Heart left ventricle (tissue), 16 donors: ENCODE measurements at regions not wholly inside any gene's neighbourhood (a gene's known extent, or its start where the extent isn't known, plus 50 kb on each side); places are given as distances from the start of the nearest gene placed in this dataset.

ENCODE experiments used
- ATAC-seq, 4 donors: fragments of 200-7000 bp; cut with Tn5 transposase; one replicate each; pipeline ENCODE4 v1.9.1; 2020 to 2022; ENCODE audit warnings: moderate library complexity in 4 of 4, mild to moderate bottlenecking in 3 of 4, moderate number of reproducible peaks in 1 of 4
- DNase-seq, 5 donors: peaks; one replicate each; pipeline ENCODE4 v3.0.0-alpha.2; 2020
- H3K27ac ChIP-seq, 12 donors: fragments of 200-600 bp; sonication (generic) in 4 of 12; one replicate each; pipeline versions ENCODE4 v1.5.0 to v1.8.0; 2016 to 2022; ENCODE audit warnings: mild to moderate bottlenecking in 2 of 12
- H3K27me3 ChIP-seq, 9 donors: fragments of 200-600 bp; sonication (generic) in 2 of 9; one replicate each; pipeline versions ENCODE4 v1.5.1 to v1.8.0; 2016 to 2022; ENCODE audit warnings: mild to moderate bottlenecking in 3 of 9
- H3K36me3 ChIP-seq, 9 donors: fragments of 200-600 bp; sonication (generic) in 2 of 9; one replicate each; pipeline versions ENCODE4 v1.5.0 to v1.8.0; 2018 to 2022; ENCODE audit warnings: mild to moderate bottlenecking in 2 of 9
- H3K4me1 ChIP-seq, 12 donors: fragments of 200-600 bp; sonication (generic) in 4 of 12; one replicate each; pipeline versions ENCODE4 v1.5.0 to v1.8.0; 2016 to 2022; ENCODE audit warnings: mild to moderate bottlenecking in 3 of 12
- H3K4me3 ChIP-seq, 12 donors: fragments of 200-600 bp; sonication (generic) in 4 of 12; one replicate each; pipeline versions ENCODE4 v1.5.0 to v1.8.0; 2017 to 2022; ENCODE audit warnings: mild to moderate bottlenecking in 9 of 12, moderate library complexity in 4 of 12
- H3K9me3 ChIP-seq, 12 donors: fragments of 200-600 bp; sonication (generic) in 4 of 12; one replicate each; pipeline versions ENCODE4 v1.5.0 to v1.8.0; 2016 to 2022; ENCODE audit warnings: mild to moderate bottlenecking in 1 of 12
- POLR2A ChIP-seq, 2 donors: fragments of 450-650 bp; IDR thresholded peaks; one replicate each; pipeline ENCODE4 v1.6.1; 2017; ENCODE audit warnings: antibody characterized with exemption in 2 of 2, mild to moderate bottlenecking in 2 of 2, moderate library complexity in 2 of 2
- WGBS, 4 donors: extraction: QIAGEN DNeasy Blood & Tissue Kit in 2 of 4; methylation state at CpG; one replicate each; pipeline versions ENCODE4 v1.1.5 to v1.1.7; 2013 to 2018; 5-methylcytosine and 5-hydroxymethylcytosine counted together
- intact Hi-C, 10 donors: fragments of 100-400 bp; cut with DNase I; formaldehyde crosslinking; loops; one replicate each; pipeline versions ENCODE4 v1.11.1 to v1.14.2; 2022
- TF ChIP-seq, protein P1 (sequence below), 12 donors: fragments of 200-600 bp; sonication (generic) in 4 of 12; IDR thresholded peaks; one replicate each; pipeline versions ENCODE4 v1.5.0 to v1.8.0; 2018 to 2022; ENCODE audit warnings: antibody characterized with exemption in 12 of 12, mild to moderate bottlenecking in 5 of 12
- donor health status: ischemic (EF 13 %, LVEDD 7.1; RV severe dilation, severe dysfunction).
- donor health status: healthy with polysubstance abuse.
- donor health status: DM: no; HTN: yes; CAD: no.
- donor health status: DM: no; HTN: no; CAD: no.
- donor health status: ischemic (EF 25% LVEDD 6.9; RV normal size, moderate dysfunction).
- donor health status: ischemic (EF 25% LVEDD 5.7; RV mildly dilated, moderate dysfunction).
- donor health status: healthy.
- donor health status: DM: yes; HTN: yes; CAD: no.
- donor health status: ischemic (EF 35%, LVEDD 5.7; RV mildly dilated, moderate dysfunction).
- donor health status: nonischemic (EF 11% LVEDD 7.7; RV severe dilation, severe dysfunction).
- donor health status: DM: yes; HTN: yes; CAD: no.
- donor health status: PGD.
- donor health status: ischemic (EF 29% LVEDD 5.4; RV normal size, mild dysfunction).
- donor health status: nonischemic (EF 23%, LVEDD 6.1; RV moderate dilation, normal function).

DNA sequence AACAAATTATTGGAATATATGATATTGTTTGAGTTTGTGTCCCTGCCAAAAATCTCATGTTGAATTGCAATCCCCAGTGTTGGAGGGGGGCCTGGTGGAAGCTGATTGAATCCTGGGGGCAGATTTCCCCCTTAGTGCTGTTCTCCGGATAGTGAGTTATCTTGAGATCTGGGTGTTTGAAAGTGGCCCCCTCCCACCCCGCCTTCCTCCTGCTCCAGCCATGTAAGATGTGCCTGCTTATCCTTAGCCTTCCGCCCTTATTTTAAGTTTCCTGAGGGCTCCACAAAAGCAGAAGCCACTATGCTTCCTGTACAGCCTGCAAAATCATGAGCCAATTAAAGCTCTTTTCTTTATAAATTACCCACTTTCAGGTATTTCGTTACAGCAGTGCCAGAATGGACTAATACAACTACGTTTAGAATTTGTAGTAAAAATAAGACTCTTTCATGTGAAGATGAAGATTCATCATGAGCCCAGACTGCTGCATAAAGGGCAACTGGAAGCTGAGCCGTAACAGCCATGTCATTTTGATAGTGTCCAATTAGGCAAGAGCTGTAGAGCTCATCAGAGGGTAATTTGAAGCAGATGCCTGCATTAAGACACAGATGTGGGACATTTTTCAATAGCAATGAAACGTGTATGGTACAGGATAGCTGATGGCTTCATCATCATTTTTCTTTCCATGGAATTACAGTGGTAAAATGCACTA, 1007.2 kb downstream of the REEP3 start:
- ATAC-seq (no peak), DNase-seq (no peak)
- Histone ChIP-seq H3K27me3 (peaks cover 0 to 2% (median 0%) of the 10 kb centered on the region in 9 donors), H3K4me1 (no peaks in the 10 kb centered on the region), H3K36me3 (no peaks in the 10 kb centered on the region), H3K4me3 (no peak overlapping the region), H3K27ac (no peak overlapping the region), H3K9me3 (no peaks in the 10 kb centered on the region)
- no peak for TF ChIP-seq POLR2A (IDR thresholded peaks at IDR 0.05)
- TF ChIP-seq, protein P1, sequence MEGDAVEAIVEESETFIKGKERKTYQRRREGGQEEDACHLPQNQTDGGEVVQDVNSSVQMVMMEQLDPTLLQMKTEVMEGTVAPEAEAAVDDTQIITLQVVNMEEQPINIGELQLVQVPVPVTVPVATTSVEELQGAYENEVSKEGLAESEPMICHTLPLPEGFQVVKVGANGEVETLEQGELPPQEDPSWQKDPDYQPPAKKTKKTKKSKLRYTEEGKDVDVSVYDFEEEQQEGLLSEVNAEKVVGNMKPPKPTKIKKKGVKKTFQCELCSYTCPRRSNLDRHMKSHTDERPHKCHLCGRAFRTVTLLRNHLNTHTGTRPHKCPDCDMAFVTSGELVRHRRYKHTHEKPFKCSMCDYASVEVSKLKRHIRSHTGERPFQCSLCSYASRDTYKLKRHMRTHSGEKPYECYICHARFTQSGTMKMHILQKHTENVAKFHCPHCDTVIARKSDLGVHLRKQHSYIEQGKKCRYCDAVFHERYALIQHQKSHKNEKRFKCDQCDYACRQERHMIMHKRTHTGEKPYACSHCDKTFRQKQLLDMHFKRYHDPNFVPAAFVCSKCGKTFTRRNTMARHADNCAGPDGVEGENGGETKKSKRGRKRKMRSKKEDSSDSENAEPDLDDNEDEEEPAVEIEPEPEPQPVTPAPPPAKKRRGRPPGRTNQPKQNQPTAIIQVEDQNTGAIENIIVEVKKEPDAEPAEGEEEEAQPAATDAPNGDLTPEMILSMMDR (IDR thresholded peaks at IDR 0.05): no peak
- intact Hi-C loops: no loop called here
- 72 to 81% (median 75%) methylated on average over 7 of the region's 7 CpGs for WGBS, 4 donors

DNA sequence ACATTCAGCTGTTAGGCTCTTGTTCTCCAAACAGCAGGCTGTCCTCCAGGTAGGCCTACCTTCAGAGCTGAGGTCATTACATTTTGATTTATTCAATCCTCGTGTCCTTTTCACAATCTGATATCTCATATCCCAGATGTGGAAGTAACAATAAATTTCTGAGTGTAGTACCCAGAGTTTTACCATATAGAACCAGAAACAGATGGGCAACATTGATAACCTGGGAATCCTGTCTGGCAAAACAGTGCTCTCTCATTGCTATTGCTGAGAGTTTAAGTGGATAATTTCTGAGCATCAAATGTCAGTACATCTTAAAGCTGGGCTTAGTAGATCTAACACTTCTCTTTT, 1007.8 kb downstream of the REEP3 start:
- Histone ChIP-seq H3K27me3 (peaks cover 0 to 2% (median 0%) of the 10 kb centered on the region in 9 donors), H3K36me3 (no peaks in the 10 kb centered on the region), H3K4me3 (no peak overlapping the region), H3K9me3 (no peaks in the 10 kb centered on the region), H3K27ac (no peak overlapping the region), H3K4me1 (no peaks in the 10 kb centered on the region)
- intact Hi-C loops: no loop called here
- ATAC-seq (no peak), DNase-seq (no peak)
- 50 to 70% (median 67%) methylated on average over 1 of the region's 1 CpG for WGBS, 4 donors
- TF ChIP-seq, protein P1 (IDR thresholded peaks at IDR 0.05): no peak
- no peak for TF ChIP-seq POLR2A (IDR thresholded peaks at IDR 0.05)

DNA sequence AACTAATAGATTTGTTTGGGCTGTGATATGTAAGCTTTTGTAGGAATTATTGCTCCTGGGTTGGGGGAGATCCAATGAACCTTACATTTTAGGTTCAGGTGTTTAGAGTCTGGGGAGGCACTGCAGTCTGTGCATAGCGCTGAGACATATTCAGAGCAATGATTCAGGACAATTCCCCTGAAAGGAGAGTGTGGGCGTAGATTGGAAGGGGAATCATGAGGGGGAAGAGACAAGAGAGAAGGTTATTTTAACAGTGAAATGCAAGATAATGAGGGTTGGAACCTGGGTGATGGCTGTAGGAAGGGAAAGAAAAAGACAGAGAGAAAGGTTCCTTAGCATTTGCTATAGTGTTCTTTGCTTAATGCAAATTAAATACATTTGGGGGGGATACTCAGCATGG, 1013.4 kb downstream of the REEP3 start:
- no peak for ATAC-seq
- H3K4me1 ChIP-seq: no peaks in the 10 kb centered on the region
- no peaks in the 10 kb centered on the region for H3K36me3 ChIP-seq
- 80 to 88% (median 86%) methylated on average over 2 of the region's 2 CpGs for WGBS, 4 donors
- H3K27ac ChIP-seq: no peak overlapping the region
- no peak for DNase-seq
- no peak overlapping the region for H3K4me3 ChIP-seq
- no peaks in the 10 kb centered on the region for H3K9me3 ChIP-seq
- no peak for TF ChIP-seq POLR2A (IDR thresholded peaks at IDR 0.05)
- TF ChIP-seq, protein P1 (IDR thresholded peaks at IDR 0.05): no peak
- H3K27me3 ChIP-seq: no peaks in the 10 kb centered on the region
- intact Hi-C loops: no loop called here

- intact Hi-C loops: no loop called here
- H3K4me1 ChIP-seq: no peaks in the 10 kb centered on the region
- DNase-seq: no peak
- H3K27ac ChIP-seq: no peak overlapping the region
- H3K4me3 ChIP-seq: no peak overlapping the region
- 84 to 89% (median 87%) methylated on average over 9 of the region's 9 CpGs for WGBS, 4 donors
- H3K27me3 ChIP-seq: no peaks in the 10 kb centered on the region
- ATAC-seq: no peak
- H3K9me3 ChIP-seq: no peaks in the 10 kb centered on the region
- no peaks in the 10 kb centered on the region for H3K36me3 ChIP-seq
- TF ChIP-seq, protein P1 (IDR thresholded peaks at IDR 0.05): no peak
- no peak for TF ChIP-seq POLR2A (IDR thresholded peaks at IDR 0.05)
Observed at GRCh38 chr10:64535131-64535867, 1014.1 kb downstream of the REEP3 start.
